ENCODE measurements at regions not wholly inside any gene's neighbourhood (a gene's known extent, or its start where the extent isn't known, plus 50 kb on each side); places are given as distances from the start of the nearest gene placed in this dataset.

GRCh38 chr13:55602784-55603183, 1537.9 kb upstream of the PRR20A start:
- WGBS, 2 experiments (ENCODE audit: extremely low coverage in 1 of 2, insufficient coverage in 1 of 2, insufficient read length in 1 of 2, insufficient replicate concordance in 2 of 2, low coverage in 1 of 2, low lambda C conversion rate in 2 of 2, missing lambda C conversion rate in 1 of 2) = 76% methylated on average over 1 of the region's 1 CpG; no CpG with 5 or more reads in 1 of the 2 experiments
- H3K23ac ChIP-seq (ENCODE audit: insufficient read length) = no peak overlapping the region
- POLR2A ChIA-PET (ENCODE audit: partially characterized antibody) = no interaction called here
- H3K9ac ChIP-seq (replicated peaks in 1 of 4; ENCODE audit: extremely low read depth in 1 of 4, low read depth in 3 of 4, low read length in 3 of 4) = no peak overlapping the region
- H3K36me3 ChIP-seq (ENCODE audit: control insufficient read depth in 2 of 4, insufficient read depth in 4 of 4, low read length in 3 of 4) = no peaks in the 10 kb centered on the region
- no peak overlapping the region for H2AK5ac ChIP-seq (ENCODE audit: low read depth, low read length)
- H3K14ac ChIP-seq (ENCODE audit: insufficient read length) = no peak overlapping the region
- FAIRE-seq (no peak), DNase-seq (ENCODE audit: low read depth in 1 of 2, low spot score in 2 of 2) (no peak)
- no peak overlapping the region for H2BK15ac ChIP-seq (ENCODE audit: low read length)
- H2BK120ac ChIP-seq (replicated peaks; ENCODE audit: low read depth, low read length) = no peak overlapping the region
- H3K4me2 ChIP-seq (ENCODE audit: insufficient read depth in 1 of 2, low read depth in 2 of 2, low read length in 2 of 2) = no peak overlapping the region
- H3K27ac ChIP-seq (ENCODE audit: low read depth, low read length) = no peak overlapping the region
- no peak overlapping the region for H3K4ac ChIP-seq (replicated peaks; ENCODE audit: insufficient read length, low read depth, low read length)
- H3K79me1 ChIP-seq (ENCODE audit: low read depth, low read length) = no peaks in the 10 kb centered on the region
- no peaks in the 10 kb centered on the region for H3K79me2 ChIP-seq (ENCODE audit: control insufficient read depth in 1 of 2, insufficient read depth in 2 of 2, low read length in 2 of 2)
- H4K8ac ChIP-seq (ENCODE audit: extremely low read depth, insufficient read depth, low read length) = no peak overlapping the region
- H3K4me3 ChIP-seq (ENCODE audit: extremely low read depth in 1 of 4, insufficient read depth in 2 of 4, low read depth in 3 of 4, low read length in 4 of 4) = no peak overlapping the region
- no peak overlapping the region for H2BK12ac ChIP-seq (ENCODE audit: low read depth, low read length)
- CTCF ChIA-PET (ENCODE audit: partially characterized antibody) = no interaction called here
- H4K5ac ChIP-seq (ENCODE audit: insufficient read length, low read depth, low read length) = no peak overlapping the region
- H3K56ac ChIP-seq (replicated peaks; ENCODE audit: insufficient read length, low read depth, low read length) = no peak overlapping the region
- H2BK20ac ChIP-seq (ENCODE audit: low read length) = no peak overlapping the region
- H3K27me3 ChIP-seq (replicated peaks in 1 of 4; ENCODE audit: control insufficient read depth in 3 of 4, extremely low read depth in 1 of 4, insufficient read depth in 3 of 4, low read length in 3 of 4) = no peaks in the 10 kb centered on the region
- no peaks in the 10 kb centered on the region for H4K20me1 ChIP-seq (replicated peaks in 1 of 2; ENCODE audit: control insufficient read depth in 1 of 2, insufficient read depth in 2 of 2, low read length in 2 of 2)
- no peaks in the 10 kb centered on the region for H3K23me2 ChIP-seq (ENCODE audit: low read depth, low read length)
- H2AFZ ChIP-seq (ENCODE audit: low read length) = no peak overlapping the region
- no peak overlapping the region for H2BK5ac ChIP-seq (ENCODE audit: low read depth, low read length)
- H3K9me3 ChIP-seq (ENCODE audit: insufficient read depth in 2 of 2, low read depth in 1 of 2, low read length in 1 of 2) = peaks cover 0 to 2% of the 10 kb centered on the region in 2 experiments; a peak in 1 of 4 replicates
- H3K18ac ChIP-seq (ENCODE audit: extremely low read depth, low read length) = no peak overlapping the region
- no peaks in the 10 kb centered on the region for H3K4me1 ChIP-seq (replicated peaks in 1 of 4; ENCODE audit: control insufficient read depth in 3 of 4, insufficient read depth in 4 of 4, low read length in 3 of 4)
- no peak overlapping the region for H4K91ac ChIP-seq (replicated peaks; ENCODE audit: insufficient read length, low read length)
- TF ChIP-seq SAP30 (IDR thresholded peaks at IDR 0.05; ENCODE audit: insufficient read depth, insufficient replicate concordance, low read length) = no peak
- TF ChIP-seq RFX5 (IDR thresholded peaks at IDR 0.05; ENCODE audit: borderline replicate concordance, low read depth, low read length) = no peak
- no peak for TF ChIP-seq ASH2L (IDR thresholded peaks at IDR 0.05; ENCODE audit: low read length)
- TF ChIP-seq ATF3 (IDR thresholded peaks at IDR 0.05; ENCODE audit: insufficient read depth, low read depth, low read length) = no peak
- TF ChIP-seq GTF2F1 (IDR thresholded peaks at IDR 0.05; ENCODE audit: borderline replicate concordance, low read depth, low read length) = no peak
- no peak for TF ChIP-seq POLR2A (IDR thresholded peaks at IDR 0.05; ENCODE audit: control extremely low read depth in 1 of 2, low read depth in 2 of 2, low read length in 2 of 2)
- TF ChIP-seq ZNF274 (IDR thresholded peaks at IDR 0.05; ENCODE audit: borderline replicate concordance, extremely low read depth, low read length) = no peak
- TF ChIP-seq E2F6 (IDR thresholded peaks at IDR 0.05) = no peak
- TF ChIP-seq POU5F1 (IDR thresholded peaks at IDR 0.05; ENCODE audit: low read depth, low read length) = no peak

Data from H1 (cell line).